ENCODE measurements at regions not wholly inside any gene's neighbourhood (a gene's known extent, or its start where the extent isn't known, plus 50 kb on each side); places are given as distances from the start of the nearest gene placed in this dataset.
"Not testable (repeated sequence)": the region's sequence is repeated elsewhere in the genome, so short reads cannot be mapped to it uniquely, and the experiment has no call there.

GRCh38 chr5:142405814-142406395, 81.1 kb upstream of the SPRY4 start:
- no peak for DNase-seq (ENCODE audit: low read depth)

GRCh38 chr5:142405023-142405422, 80.2 kb upstream of the SPRY4 start:
- no peak for DNase-seq (ENCODE audit: low read depth)

GRCh38 chr5:142404046-142404477, 79.2 kb upstream of the SPRY4 start:
- DNase-seq (ENCODE audit: low read depth) = no peak

GRCh38 chr5:142403583-142403982, 78.8 kb upstream of the SPRY4 start:
- no peak for DNase-seq (ENCODE audit: low read depth)

- DNase-seq (ENCODE audit: low read depth) = no peak
Observed at GRCh38 chr5:142402752-142403318, 78.0 kb upstream of the SPRY4 start.

GRCh38 chr5:142400415-142400814, 75.6 kb upstream of the SPRY4 start:
- no peak for DNase-seq (ENCODE audit: low read depth)

- no peak for DNase-seq (ENCODE audit: low read depth)
Observed at GRCh38 chr5:142399891-142400290, 75.1 kb upstream of the SPRY4 start.

GRCh38 chr5:142398730-142399055, 73.9 kb upstream of the SPRY4 start:
- DNase-seq (ENCODE audit: low read depth) = no peak

- not testable (repeated sequence) for DNase-seq (ENCODE audit: low read depth)
Observed at GRCh38 chr5:142398011-142398729, 73.3 kb upstream of the SPRY4 start.

- no peak for DNase-seq (ENCODE audit: low read depth)
Observed at GRCh38 chr5:142397178-142397577, 72.4 kb upstream of the SPRY4 start.

- DNase-seq (ENCODE audit: low read depth) = no peak
Observed at GRCh38 chr5:142396436-142397038, 71.7 kb upstream of the SPRY4 start.

- no peak for DNase-seq (ENCODE audit: low read depth)
Observed at GRCh38 chr5:142395334-142395733, 70.5 kb upstream of the SPRY4 start.

GRCh38 chr5:142391058-142391845, 66.4 kb upstream of the SPRY4 start:
- DNase-seq (ENCODE audit: low read depth) = no peak

GRCh38 chr5:142390334-142390733, 65.5 kb upstream of the SPRY4 start:
- DNase-seq (ENCODE audit: low read depth) = no peak

- DNase-seq (ENCODE audit: low read depth) = no peak
Observed at GRCh38 chr5:142388696-142389095, 63.9 kb upstream of the SPRY4 start.

- DNase-seq (ENCODE audit: low read depth) = no peak
Observed at GRCh38 chr5:142387024-142387682, 62.3 kb upstream of the SPRY4 start.

- no peak for DNase-seq (ENCODE audit: low read depth)
Observed at GRCh38 chr5:142386137-142387023, 61.6 kb upstream of the SPRY4 start.

GRCh38 chr5:142385194-142385593, 60.4 kb upstream of the SPRY4 start:
- DNase-seq (ENCODE audit: low read depth) = no peak

GRCh38 chr5:142384014-142384413, 59.2 kb upstream of the SPRY4 start:
- no peak for DNase-seq (ENCODE audit: low read depth)

- no peak for DNase-seq (ENCODE audit: low read depth)
Observed at GRCh38 chr5:142382186-142382585, 57.4 kb upstream of the SPRY4 start.
